Pancreas (tissue), 10 donors: ENCODE measurements at regions not wholly inside any gene's neighbourhood (a gene's known extent, or its start where the extent isn't known, plus 50 kb on each side); places are given as distances from the start of the nearest gene placed in this dataset.

ENCODE experiments used
- ATAC-seq, 4 donors: fragments of 200-7000 bp; cut with Tn5 transposase; one replicate each; pipeline versions ENCODE4 v1.8.0 to v1.9.1; 2020; ENCODE audit warnings: mild to moderate bottlenecking in 4 of 4, moderate library complexity in 4 of 4
- DNase-seq, 6 donors: peaks; one replicate each; pipeline ENCODE4 v3.0.0-alpha.2; 2020
- FAIRE-seq: peaks from 2 replicates; lab custom pipeline; 2012; peaks lifted over from hg19 to GRCh38; lab: Jason Lieb, UNC
- H3K27ac ChIP-seq, 4 donors: fragments of 200-600 bp; sonication (generic); 1 replicate in 3 of 4; 2 replicates in 1 of 4; pipeline versions ENCODE4 v1.5.0 to v1.8.0; 2020
- H3K27me3 ChIP-seq, 4 donors: fragments of 200-600 bp; one replicate each; pipeline ENCODE4 v1.8.0; 2021
- H3K36me3 ChIP-seq, 3 donors: fragments of 200-600 bp; sonication (generic) in 1 of 3; one replicate each; pipeline versions ENCODE4 v1.5.0 to v1.8.0; 2020 to 2021
- H3K4me1 ChIP-seq, 3 donors: fragments of 200-600 bp; one replicate each; pipeline ENCODE4 v1.8.0; 2021
- H3K4me3 ChIP-seq, 4 donors: fragments of 200-600 bp; sonication (generic) in 2 of 4; one replicate each; pipeline versions ENCODE4 v1.5.0 to v1.8.0; 2020 to 2021
- H3K9me3 ChIP-seq, 4 donors: fragments of 200-600 bp; one replicate each; pipeline ENCODE4 v1.8.0; 2021
- CTCF ChIP-seq, 4 donors: fragments of 200-600 bp; sonication (generic) in 3 of 4; IDR thresholded peaks; one replicate each; pipeline versions ENCODE4 v1.5.0 to v1.8.0; 2021; ENCODE audit warnings: antibody characterized with exemption in 4 of 4
- WGBS, 2 donors: extraction: QIAGEN DNeasy Blood & Tissue Kit; methylation state at CpG; one replicate each; pipeline ENCODE4 v1.1.7; 2013; 5-methylcytosine and 5-hydroxymethylcytosine counted together
- intact Hi-C, 3 donors: fragments of 100-400 bp; cut with DNase I; formaldehyde crosslinking; loops; one replicate each; pipeline versions ENCODE4 v1.11.1 to v1.14.2; 2022
- donor health status: healthy with polysubstance abuse.
- donor health status: DM: no; HTN: no; CAD: no; lungs with moderate emphysema.
- donor health status: DM: no; HTN: no; CAD: no.
- donor health status: control.
- donor health status: control.
- donor health status: Bipolar disorder and iron deficiency.
- donor health status: DM: yes; HTN: yes; CAD: no.
- donor health status: DM: no; HTN: no; CAD: no.
- donor health status: DM: no; HTN: no; CAD: no.
- donor health status: DM: yes; HTN: yes; CAD: no.

- H3K27me3 ChIP-seq = no peaks in the 10 kb centered on the region
- H3K36me3 ChIP-seq = no peaks in the 10 kb centered on the region
- 49 to 56% methylated on average over 5 of the region's 5 CpGs for WGBS, 2 donors
- FAIRE-seq (no peak), ATAC-seq (no peak), DNase-seq (peak in 1 of 6 donors; percentile 31)
- no peaks in the 10 kb centered on the region for H3K9me3 ChIP-seq
- H3K4me1 ChIP-seq = no peaks in the 10 kb centered on the region
- no peak overlapping the region for H3K27ac ChIP-seq
- intact Hi-C loops = no loop called here
- no peak for TF ChIP-seq CTCF (IDR thresholded peaks at IDR 0.05)
- H3K4me3 ChIP-seq = no peak overlapping the region
Observed at GRCh38 chr7:32293833-32294232, 196.3 kb downstream of the LSM5 start.

GRCh38 chr7:32289651-32290414 is 200.3 kb downstream of the LSM5 start:
- WGBS, 2 donors = 56 to 58% methylated on average over 5 of the region's 5 CpGs
- Histone ChIP-seq H3K36me3 (no peaks in the 10 kb centered on the region), H3K4me1 (no peaks in the 10 kb centered on the region), H3K27ac (no peak overlapping the region), H3K9me3 (no peaks in the 10 kb centered on the region), H3K27me3 (no peaks in the 10 kb centered on the region), H3K4me3 (no peak overlapping the region)
- DNase-seq = no peak
- intact Hi-C loops = no loop called here
- no peak for TF ChIP-seq CTCF (IDR thresholded peaks at IDR 0.05)
- peak in 1 of 4 donors; percentile 32 for ATAC-seq
- FAIRE-seq = no peak

GRCh38 chr7:32285698-32286097 is 204.5 kb downstream of the LSM5 start:
- 47 to 59% methylated on average over 2 of the region's 2 CpGs for WGBS, 2 donors
- Histone ChIP-seq H3K9me3 (no peaks in the 10 kb centered on the region), H3K27ac (no peak overlapping the region), H3K36me3 (no peaks in the 10 kb centered on the region), H3K4me3 (no peak overlapping the region), H3K4me1 (no peaks in the 10 kb centered on the region), H3K27me3 (no peaks in the 10 kb centered on the region)
- intact Hi-C loops = no loop called here
- no peak for DNase-seq
- no peak for ATAC-seq
- FAIRE-seq = no peak
- TF ChIP-seq CTCF (IDR thresholded peaks at IDR 0.05) = no peak

GRCh38 chr7:32283546-32283945 is 206.6 kb downstream of the LSM5 start:
- H3K4me1 ChIP-seq = no peaks in the 10 kb centered on the region
- ATAC-seq (no peak), DNase-seq (no peak), FAIRE-seq (no peak)
- WGBS, 2 donors = 75 to 81% methylated on average over 6 of the region's 6 CpGs
- no peaks in the 10 kb centered on the region for H3K36me3 ChIP-seq
- TF ChIP-seq CTCF (IDR thresholded peaks at IDR 0.05) = no peak
- no peak overlapping the region for H3K27ac ChIP-seq
- intact Hi-C loops = no loop called here
- H3K9me3 ChIP-seq = no peaks in the 10 kb centered on the region
- H3K27me3 ChIP-seq = no peaks in the 10 kb centered on the region
- H3K4me3 ChIP-seq = no peak overlapping the region

GRCh38 chr7:32279500-32279899 is 209.3 kb upstream of the PDE1C start:
- intact Hi-C loops = no loop called here
- H3K9me3 ChIP-seq = no peaks in the 10 kb centered on the region
- no peaks in the 10 kb centered on the region for H3K27me3 ChIP-seq
- 28 to 35% methylated on average over 1 of the region's 1 CpG for WGBS, 2 donors
- DNase-seq (no peak), ATAC-seq (no peak), FAIRE-seq (no peak)
- H3K4me3 ChIP-seq = no peak overlapping the region
- no peaks in the 10 kb centered on the region for H3K4me1 ChIP-seq
- TF ChIP-seq CTCF (IDR thresholded peaks at IDR 0.05) = no peak
- H3K36me3 ChIP-seq = no peaks in the 10 kb centered on the region
- no peak overlapping the region for H3K27ac ChIP-seq
